ENCODE measurements at regions not wholly inside any gene's neighbourhood (a gene's known extent, or its start where the extent isn't known, plus 50 kb on each side); places are given as distances from the start of the nearest gene placed in this dataset.

DNA sequence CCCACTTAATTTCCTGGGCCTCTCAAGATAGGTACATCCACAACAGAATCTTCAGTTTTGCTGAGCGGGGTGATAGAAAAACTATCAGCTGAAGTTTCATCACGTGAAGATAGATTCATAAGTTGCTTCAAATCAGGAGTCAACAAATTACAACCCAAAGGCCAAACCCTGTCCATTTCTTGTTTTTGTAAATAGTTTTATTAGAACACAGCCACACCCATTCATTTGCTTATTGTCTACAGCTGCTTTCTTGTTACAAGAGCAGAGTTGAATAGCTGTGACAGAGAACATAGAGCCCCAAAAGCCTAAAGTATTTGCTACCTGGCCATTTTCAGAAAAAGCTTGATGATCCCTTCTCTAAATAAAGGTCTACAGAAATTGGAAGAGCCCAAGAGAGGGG, 300.1 kb upstream of the CDH5 start:
- DNase-seq (ENCODE audit: low spot score) (no peak), FAIRE-seq (no peak)

DNA sequence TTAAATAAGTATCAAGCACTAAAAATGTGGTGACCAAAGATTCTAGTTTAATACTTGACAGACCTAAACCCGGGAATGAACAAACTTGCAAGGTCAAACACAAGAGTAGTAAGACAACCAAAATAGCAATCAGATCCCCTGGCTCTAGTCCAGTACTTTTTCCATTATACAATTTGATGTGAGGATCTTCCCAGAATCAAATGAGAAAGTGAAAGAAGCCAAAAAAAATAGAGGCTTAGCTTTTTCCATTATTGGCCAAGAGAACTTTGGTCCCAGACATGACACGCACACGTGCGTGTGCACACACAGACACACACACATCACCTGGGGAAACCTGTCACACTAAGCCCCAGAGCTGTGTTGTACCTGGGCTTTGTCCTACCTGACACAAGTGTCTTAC, 300.6 kb upstream of the CDH5 start:
- no peak for DNase-seq (ENCODE audit: low spot score)
- no peak for FAIRE-seq

DNA sequence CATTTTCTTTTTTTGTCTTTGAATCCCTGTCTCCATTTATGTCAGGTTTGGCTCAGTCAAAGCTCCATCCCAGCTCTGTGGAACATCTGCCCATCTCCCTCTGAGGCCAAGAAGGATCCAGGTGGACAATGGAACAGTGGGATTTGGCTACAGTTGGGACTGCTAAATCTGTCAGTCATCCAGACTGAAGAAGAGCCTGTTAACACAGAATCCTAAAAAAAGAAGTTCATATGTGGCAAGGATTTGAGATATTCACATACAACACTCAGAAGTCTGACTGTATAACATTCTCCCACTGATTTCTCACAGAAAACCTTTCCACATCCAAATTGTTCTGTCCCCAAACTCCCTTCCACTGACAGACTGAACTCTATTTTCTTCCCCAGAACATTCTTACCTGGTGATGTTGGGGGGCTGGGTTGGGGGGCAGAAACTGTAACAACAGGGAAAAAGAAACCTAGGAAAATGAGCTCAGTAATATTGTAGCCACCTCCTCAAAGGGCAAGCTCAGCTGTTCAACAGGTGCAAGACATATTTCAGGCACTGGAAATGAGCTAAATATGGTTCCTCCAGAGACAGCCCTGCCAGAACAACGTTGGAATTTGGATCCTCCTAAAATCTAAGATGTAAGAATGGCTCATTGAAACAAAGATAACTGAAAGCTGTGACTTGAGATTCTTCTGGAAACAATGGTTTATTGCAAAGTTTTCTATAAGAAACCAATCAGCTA, 301.5 kb upstream of the CDH5 start:
- DNase-seq (ENCODE audit: low spot score) (no peak), FAIRE-seq (no peak)

DNA sequence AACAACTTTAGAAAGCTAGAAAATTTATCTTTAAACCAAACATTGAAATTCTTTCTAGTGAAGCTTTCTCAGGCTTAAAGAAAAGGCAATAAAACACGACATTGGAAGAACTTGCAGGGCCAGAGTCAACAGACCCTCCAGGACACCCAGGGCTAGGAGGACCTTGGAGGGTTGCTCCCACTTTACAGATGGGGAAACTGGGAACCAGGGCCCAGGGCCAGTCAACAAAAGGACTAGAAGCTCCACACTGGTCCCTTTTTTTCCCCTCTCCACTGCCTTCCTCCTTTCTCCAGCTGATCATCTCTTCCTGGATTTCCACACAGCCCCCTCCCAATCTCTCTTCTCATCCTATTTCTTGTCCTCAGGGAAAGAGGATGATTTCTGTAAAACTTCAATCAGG, 307.7 kb upstream of the CDH5 start:
- DNase-seq (ENCODE audit: low spot score) (no peak), FAIRE-seq (no peak)

DNA sequence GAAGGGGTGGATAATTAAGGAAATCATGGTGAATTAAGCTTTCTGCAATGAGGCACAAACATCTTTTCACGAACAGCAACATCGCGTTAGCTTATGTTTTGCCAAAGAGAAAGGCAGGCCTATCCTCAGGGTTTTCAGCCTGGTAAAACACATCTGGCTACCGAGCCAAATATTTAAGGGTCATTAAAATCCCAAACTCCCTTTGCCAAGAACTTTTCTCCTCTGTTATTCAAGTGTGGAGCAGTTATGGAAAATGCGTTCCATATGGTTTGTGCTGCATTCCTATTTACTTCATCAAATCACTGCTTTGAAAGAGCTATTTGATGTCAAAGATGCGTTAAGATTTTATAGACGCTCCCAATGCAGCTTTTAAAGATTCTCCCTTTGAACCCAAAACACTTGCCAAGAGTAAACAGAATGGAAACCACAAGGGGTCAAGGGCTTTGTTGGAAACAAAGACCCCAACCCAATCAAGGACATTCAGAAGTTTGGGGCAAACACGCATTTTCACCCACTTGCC, 308.3 kb upstream of the CDH5 start:
- no peak for DNase-seq (ENCODE audit: low spot score)
- FAIRE-seq = no peak

DNA sequence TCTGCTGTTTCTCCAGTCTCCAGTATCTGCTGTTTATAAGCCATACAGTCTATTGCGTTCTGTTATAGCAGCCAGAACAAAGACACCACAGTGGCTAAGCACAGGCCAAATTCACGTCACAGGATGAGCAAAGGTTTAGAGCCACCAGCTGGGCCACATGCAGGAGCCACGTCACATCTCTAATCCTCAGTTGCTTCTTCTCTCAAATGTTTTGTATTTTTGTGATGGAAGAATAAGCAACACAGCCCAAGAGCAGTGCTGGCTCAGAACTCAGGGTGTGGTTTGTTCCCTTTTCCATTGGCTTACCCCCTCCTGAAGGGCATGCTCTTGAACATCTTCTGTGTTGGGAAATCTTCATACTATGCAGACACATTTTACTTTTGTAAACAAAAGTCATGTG, 309.4 kb upstream of the CDH5 start:
- FAIRE-seq = no peak
- no peak for DNase-seq (ENCODE audit: low spot score)

DNA sequence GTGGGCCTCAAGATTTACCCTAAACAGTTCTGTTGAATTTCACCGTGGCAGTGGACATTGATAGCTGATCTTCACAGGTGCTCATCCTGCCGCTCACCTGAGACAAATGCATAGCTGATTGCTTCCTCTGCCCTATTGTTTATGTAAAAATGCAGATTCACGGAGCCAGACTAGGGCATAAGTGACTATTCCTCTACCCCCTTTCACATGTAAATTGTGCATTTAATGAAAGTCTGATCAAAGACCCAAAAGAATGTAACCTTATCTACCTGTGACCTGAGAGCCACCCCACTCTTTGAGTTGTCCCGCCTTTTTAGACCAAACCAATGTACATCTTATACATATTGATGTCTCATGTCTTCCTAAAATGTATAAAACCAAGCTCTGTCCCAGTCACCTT, 312.4 kb upstream of the CDH5 start:
- FAIRE-seq (no peak), DNase-seq (ENCODE audit: low spot score) (no peak)

DNA sequence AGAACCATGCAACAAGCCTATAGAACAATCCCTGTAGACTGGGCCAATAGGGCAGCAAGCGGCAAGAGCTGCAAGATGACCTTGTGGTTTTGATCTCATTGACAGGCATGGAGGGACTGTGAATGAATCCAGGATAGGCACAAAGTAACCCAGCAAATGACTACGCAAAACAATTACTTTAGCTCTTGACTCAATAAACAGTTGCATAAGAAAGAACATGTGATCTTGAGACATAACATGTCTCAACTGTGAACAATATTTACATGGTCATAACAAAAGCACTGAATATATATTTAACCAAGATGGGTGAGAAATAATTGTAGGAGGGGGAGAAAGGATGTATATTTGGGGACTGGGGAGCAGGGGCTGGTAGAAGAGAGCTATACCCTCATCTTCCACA, 313.7 kb upstream of the CDH5 start:
- FAIRE-seq (no peak), DNase-seq (ENCODE audit: low spot score) (no peak)

DNA sequence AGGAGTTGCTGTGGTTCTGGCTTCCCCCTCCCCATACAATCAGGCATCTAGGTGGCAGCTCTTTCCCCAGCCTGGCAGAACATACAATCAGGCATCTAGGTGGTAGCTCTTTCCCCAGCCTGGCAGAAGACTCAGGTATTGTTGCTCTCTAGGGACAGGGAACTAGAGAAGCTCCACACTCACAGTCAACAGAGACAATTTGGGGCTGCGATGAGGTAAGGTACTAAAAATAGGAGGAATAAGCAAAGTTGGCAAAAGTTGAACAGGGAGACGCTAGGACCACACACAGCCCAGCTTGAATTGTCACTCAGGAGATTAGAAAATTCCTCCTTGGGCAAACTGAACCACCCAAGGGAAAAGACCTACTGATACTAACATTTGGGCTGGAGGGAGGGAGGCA, 315.5 kb upstream of the CDH5 start:
- DNase-seq (ENCODE audit: low spot score) = no peak
- no peak for FAIRE-seq

DNA sequence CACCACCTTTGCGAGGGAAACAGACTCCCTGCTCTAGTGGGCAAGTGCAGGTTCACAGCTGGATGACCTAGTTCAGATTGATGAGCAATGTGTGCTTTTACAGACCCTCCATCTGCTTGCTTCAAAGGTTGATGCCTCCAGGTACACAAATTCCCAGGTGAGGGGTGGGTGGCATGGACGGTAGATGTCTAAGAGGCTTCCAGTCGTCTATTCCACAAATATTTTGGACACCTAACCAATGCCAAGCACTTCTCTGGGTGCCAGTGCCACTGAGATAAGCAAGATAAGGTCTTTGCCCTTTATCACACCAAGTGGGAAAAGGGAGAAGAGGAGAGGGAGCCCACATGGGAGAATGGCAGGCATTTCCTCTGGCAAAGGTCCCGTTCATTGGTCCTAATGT, 316.6 kb upstream of the CDH5 start:
- no peak for DNase-seq (ENCODE audit: low spot score)
- no peak for FAIRE-seq

DNA sequence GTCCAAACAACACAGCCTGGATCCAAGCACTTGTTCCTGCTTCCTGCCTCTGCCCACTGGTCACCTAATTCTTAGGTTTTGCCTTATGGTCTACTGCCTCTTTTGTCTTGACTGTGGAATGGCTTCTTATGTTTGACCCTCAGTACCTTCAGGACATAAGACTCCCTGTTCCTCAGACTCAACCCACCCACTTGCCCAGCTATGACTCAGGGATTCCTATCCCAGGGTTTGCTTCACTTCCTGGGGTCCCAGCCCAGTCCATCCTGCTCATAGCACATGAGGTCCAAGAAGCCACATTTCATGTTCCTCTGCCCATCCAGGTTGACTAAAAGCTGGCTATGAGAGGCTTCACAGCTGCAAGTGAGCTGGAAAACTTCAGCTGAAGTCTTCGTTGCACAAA, 320.9 kb upstream of the CDH5 start:
- DNase-seq (ENCODE audit: low spot score) = no peak
- no peak for FAIRE-seq

DNA sequence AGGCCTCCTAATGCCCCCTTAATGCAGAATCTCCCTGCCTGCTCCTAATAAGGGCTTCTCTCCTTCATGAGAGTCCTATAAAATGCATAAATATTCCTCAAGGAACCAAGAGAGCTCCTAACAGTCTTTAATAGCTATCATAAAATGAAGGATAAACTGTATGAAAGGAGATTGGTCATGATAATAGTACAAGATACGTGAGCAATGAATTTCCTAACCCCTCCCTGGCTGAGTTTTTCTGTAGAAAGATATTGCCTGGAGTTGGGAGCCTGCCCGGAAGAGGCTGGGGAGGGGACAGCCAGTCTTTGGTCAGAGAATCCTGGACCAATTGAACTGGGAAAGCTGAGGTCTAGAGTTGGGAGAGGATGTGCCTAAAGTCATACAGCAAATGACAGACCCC, 321.9 kb upstream of the CDH5 start:
- DNase-seq (ENCODE audit: low spot score) (no peak), FAIRE-seq (no peak)

DNA sequence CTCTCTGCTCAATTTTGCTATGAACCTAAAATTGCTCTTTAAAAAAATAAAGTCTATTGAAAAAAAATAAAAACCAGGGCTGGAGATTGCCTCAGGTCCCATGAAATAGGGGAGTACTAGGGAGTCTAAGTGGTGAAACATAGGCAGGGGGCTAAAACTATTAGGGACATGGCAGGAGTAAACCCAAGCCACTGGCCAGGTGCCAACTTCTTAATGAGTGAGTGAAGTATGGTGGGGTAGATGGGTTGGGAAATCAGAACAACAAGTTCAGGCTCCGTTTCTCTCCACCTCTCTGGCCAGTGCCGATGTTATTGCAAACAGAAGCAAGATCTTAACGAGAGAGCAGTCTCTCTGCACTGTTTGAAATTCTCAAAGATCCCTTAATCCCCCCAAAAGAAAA, 322.4 kb upstream of the CDH5 start:
- no peak for FAIRE-seq
- DNase-seq (ENCODE audit: low spot score) = no peak

DNA sequence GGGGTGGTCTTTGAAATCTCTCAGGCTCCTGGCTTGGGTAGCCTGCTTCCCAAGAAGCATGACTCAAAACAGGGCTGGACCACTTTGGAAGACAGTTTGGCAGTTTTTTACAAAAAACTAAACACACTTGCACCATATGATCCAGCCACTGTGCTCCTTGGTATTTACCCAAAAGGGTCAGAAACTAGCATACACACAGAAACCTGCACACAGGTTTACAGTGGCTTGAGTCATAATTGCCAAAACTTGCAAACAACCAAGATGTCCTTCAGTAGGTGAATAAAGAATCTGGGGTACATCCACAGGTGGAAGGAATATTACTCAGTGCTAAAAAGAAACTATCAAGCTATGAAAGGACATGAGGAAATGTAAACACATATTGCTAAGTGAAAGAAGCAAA, 323.2 kb upstream of the CDH5 start:
- FAIRE-seq (no peak), DNase-seq (ENCODE audit: low spot score) (no peak)

DNA sequence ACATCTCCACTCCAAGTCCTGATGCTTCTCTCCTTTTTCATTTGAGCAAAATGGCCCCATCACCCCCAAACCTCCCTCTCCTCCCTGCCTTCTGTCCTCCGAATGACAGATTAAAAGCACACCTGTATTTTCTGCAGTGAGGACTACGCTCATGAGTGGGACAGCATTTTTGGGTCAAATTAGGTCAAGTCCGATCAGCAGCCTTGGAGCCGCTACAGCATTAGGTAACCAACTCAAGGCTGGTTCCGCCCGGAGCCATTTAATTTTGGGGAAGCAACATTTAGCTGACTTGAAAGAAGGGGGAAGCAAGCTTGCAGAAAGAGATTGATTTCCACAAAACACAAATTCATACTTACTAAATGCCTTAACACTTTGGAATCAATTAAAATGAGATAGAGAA, 324.1 kb upstream of the CDH5 start:
- no peak for FAIRE-seq
- no peak for DNase-seq (ENCODE audit: low spot score)

DNA sequence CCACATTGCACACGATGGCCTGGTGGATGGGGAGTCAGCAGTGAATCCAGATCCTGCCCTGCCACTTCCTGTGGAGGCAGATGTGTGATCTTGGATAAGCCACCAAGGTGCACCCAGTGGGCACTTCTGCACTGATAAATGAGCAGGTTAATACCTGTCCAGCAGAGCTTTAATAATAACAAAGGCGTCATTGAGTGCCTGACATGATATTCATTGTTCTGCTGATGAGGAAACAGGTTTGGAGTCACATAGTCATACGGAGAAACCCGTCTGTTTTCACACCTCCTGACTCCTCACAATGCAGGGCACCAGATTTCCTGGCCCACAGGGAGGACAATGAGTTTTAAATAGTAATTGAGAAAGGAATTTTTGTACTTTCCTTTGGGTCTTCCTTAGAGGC, 324.6 kb upstream of the CDH5 start:
- no peak for DNase-seq (ENCODE audit: low spot score)
- no peak for FAIRE-seq

DNA sequence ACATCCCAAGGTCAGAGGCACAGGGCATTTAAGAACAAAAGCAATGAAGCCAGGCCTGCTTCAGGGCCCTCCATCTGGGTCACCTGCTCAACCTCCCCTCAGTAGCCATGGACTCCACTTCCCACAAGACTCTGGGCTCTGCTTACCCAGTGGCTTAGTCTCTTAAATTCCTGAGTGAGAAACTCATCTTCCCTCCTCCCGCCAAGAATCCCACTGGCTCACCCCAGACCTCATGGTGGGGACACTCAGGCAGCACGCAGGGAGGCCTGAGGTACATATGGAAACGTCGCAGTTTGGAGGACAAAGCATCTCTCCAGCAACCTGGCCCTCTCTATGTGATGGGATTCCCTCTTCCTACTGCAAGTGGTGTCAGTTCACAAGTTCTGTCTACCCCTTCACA, 326.7 kb upstream of the CDH5 start:
- DNase-seq (ENCODE audit: low spot score) = no peak
- no peak for FAIRE-seq

DNA sequence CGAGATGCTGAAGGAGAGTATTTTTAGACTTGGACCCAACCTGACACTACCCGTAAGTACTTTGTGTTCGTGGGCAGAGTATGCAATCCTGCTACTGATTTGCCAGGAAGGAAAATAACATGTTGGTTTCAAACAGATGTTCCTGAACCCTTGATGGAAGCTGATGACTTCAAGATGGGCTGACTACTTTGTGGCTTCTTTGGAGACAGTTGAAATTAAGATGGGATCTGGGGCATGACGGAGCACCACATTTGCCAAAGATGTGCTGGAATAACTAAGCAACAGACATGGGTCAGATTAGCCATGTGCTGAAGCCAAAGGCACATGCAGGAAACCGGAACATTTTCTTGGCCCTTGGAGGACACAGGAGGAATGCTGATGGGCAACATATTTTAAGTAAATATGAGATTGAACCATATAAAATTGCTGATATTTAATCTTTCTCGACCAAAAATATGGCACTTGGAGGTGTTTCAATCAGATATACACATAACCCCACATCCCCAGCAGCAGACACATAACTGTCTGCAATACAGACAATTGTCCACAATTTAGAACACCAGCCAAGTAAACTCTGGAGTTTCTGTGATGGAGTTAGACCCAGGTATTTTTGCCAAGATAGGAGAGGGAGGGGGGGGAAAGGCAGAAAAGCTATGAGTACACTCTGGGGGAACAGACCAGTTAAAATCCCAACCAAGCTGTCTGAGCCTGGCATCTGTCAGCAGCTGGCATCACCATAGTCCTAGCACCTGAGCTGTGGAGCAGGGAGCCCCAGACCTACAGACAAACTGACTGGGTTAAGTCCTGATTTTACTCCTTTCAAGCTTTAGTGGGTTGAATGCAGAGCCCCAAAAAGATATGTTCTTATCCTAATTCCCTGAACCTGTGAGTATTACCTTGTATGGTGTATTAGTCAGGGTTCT, 329.4 kb upstream of the CDH5 start:
- no peak for FAIRE-seq
- DNase-seq (ENCODE audit: low spot score) = no peak

DNA sequence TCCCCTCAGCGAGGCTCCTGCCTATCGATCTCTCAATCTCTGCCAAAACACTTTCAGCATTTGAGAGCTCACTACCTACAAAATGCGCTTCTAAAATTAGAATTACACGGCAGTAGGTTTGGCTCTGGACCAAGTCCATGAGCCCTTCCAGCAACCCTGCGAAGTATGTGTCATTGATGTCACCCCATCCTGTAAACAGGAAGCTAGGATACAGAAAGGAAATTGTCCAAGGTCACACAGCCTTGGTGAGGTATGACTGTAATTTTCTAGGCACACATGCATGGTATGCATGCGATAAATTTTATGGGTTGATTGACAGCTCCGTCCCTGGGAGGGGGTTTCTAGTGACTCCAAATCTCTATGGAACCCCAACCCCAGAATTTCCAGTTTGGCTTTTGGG, 330.3 kb upstream of the CDH5 start:
- FAIRE-seq = peak; percentile 42
- DNase-seq (ENCODE audit: low spot score) = peak; percentile 58

DNA sequence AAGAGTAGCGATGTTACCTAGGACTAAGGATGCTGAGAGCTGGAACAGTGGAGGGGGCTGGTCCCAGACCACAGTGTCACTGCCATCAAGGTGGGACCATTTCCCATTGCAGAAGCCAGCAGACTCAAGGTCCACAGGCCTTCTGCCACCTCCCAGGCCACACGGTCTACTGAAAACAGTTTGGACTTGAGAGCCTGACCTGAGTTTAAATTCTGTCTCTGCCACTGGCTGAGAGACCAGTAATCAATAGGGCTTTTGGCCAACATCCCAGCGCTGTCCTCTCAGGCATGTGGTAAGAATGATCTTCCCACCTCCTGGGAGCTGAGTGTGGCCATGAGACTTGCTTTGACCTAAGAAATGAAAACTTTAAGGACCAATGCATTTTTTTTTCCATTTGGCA, 331.4 kb upstream of the CDH5 start:
- DNase-seq (ENCODE audit: low spot score) = no peak
- no peak for FAIRE-seq

DNA sequence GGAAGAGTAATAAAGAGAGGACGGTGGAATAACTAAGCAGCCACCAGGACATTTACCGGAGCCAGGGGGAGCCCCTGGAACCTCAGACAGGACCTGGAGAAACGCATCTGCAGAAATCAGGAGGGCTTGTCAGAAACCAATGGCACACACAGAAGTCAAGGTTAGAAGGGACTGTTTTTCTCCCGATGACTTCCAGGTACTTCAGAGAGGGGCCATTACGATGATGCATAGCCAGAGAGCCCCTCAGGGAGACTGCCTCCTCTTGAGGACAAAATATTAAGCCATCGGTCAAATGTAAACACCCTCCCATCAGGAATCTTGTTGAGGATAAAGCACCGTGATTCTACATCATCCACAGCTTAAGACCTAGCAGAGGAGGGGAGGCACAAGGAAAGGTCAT, 333.6 kb upstream of the CDH5 start:
- DNase-seq (ENCODE audit: low spot score) = no peak
- no peak for FAIRE-seq

DNA sequence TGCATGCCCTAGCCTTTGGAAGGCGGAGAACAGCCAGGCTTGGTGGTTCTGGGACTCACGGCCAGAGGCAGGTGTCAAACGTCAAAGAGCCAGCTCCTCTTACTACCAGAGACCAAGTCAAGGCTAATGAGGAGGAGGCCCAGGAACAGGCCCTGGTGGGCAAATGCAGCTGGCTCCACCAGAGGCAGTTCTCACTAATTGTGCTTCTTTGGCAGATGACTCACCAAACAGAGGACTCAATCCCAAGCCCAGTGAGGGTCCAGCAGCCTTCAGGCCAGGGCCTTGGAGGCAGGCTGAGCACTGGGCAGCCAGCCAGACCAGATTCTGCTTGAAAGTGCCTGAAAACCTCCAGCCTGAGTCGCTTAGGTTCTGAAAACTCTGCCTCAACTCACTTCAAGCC, 336.5 kb upstream of the CDH5 start:
- no peak for DNase-seq (ENCODE audit: low spot score)
- no peak for FAIRE-seq

All from urothelium cell line (cell line).